Fibroblast of lung (primary cell): ENCODE measurements at regions not wholly inside any gene's neighbourhood (a gene's known extent, or its start where the extent isn't known, plus 50 kb on each side); places are given as distances from the start of the nearest gene placed in this dataset.

ENCODE experiments used
- DNase-seq, 2 donors: peaks; one replicate each; pipeline versions ENCODE4 v3.0.0 to v3.0.0-alpha.2; 2010; ENCODE audit warnings: low read depth in 2 of 2
- H2AFZ ChIP-seq: 2 replicates; pipeline ENCODE4 v1.5.1; 2012; ENCODE audit warnings: low read length, control low read depth, inconsistent platforms
- H3K27ac ChIP-seq: 2 replicates; pipeline ENCODE4 v1.5.1; 2011; ENCODE audit warnings: low read length, control low read depth; ENCODE audit not compliant: insufficient read depth
- H3K27me3 ChIP-seq: 2 replicates; pipeline ENCODE4 v1.5.1; 2011; ENCODE audit warnings: mild to moderate bottlenecking, low read length; ENCODE audit not compliant: control insufficient read depth, insufficient read depth
- H3K36me3 ChIP-seq: 2 replicates; pipeline ENCODE4 v1.5.1; 2011; ENCODE audit warnings: low read length; ENCODE audit not compliant: control insufficient read depth, insufficient read depth
- H3K4me1 ChIP-seq: 2 replicates; pipeline ENCODE4 v1.5.1; 2011; ENCODE audit warnings: low read length; ENCODE audit not compliant: control insufficient read depth, insufficient read depth; ENCODE audit errors: extremely low read depth
- H3K4me2 ChIP-seq: 2 replicates; pipeline ENCODE4 v1.5.1; 2011; ENCODE audit warnings: low read length, control low read depth; ENCODE audit not compliant: insufficient read depth; ENCODE audit errors: extremely low read depth
- H3K4me3 ChIP-seq, 4 experiments: fragments of 200-600 bp in 1 of 4; sonication (generic) in 1 of 4; replicated peaks in 1 of 4; 2 replicates each; pipeline ENCODE4 v1.5.1; 2011 to 2016; ENCODE audit warnings: low read length in 4 of 4, low read depth in 3 of 4, mild to moderate bottlenecking in 3 of 4, control low read depth in 2 of 4, inconsistent platforms in 1 of 4, mixed read lengths in 1 of 4; ENCODE audit not compliant: insufficient read depth in 1 of 4; ENCODE audit errors: control extremely low read depth in 1 of 4
- H3K79me2 ChIP-seq: 2 replicates; pipeline ENCODE4 v1.5.1; 2012; ENCODE audit warnings: mild to moderate bottlenecking, low read length, inconsistent platforms; ENCODE audit not compliant: control insufficient read depth, insufficient read depth
- H3K9ac ChIP-seq: 2 replicates; pipeline ENCODE4 v1.5.1; 2011; ENCODE audit warnings: mild to moderate bottlenecking, low read length, control low read depth; ENCODE audit not compliant: insufficient read depth
- H3K9me3 ChIP-seq: 2 replicates; pipeline ENCODE4 v1.5.1; 2012; ENCODE audit warnings: low read depth, low read length; ENCODE audit not compliant: control insufficient read depth, insufficient read depth
- H4K20me1 ChIP-seq: 2 replicates; pipeline ENCODE4 v1.5.1; 2011; ENCODE audit warnings: low read length; ENCODE audit not compliant: control insufficient read depth, insufficient read depth; ENCODE audit errors: extremely low read depth
- EZH2 ChIP-seq: IDR thresholded peaks from 2 replicates; pipeline ENCODE4 v1.5.1; 2012; ENCODE audit warnings: low read length, control low read depth, mild to moderate bottlenecking; ENCODE audit errors: missing control alignments
- TF ChIP-seq, protein P1 (sequence below), 2 donors: IDR thresholded peaks in 1 of 2; conservative IDR thresholded peaks in 1 of 2; 1 replicate in 1 of 2; 2 replicates in 1 of 2; pipeline ENCODE4 v1.5.1; 2011 to 2012; ENCODE audit warnings: low read length in 2 of 2, control low read depth in 1 of 2, inconsistent platforms in 1 of 2, low read depth in 1 of 2, mild to moderate bottlenecking in 1 of 2

- no peak overlapping the region for H3K4me3 ChIP-seq
- no peak overlapping the region for H3K9ac ChIP-seq
- H3K4me2 ChIP-seq: no peak overlapping the region
- H3K27ac ChIP-seq: no peak overlapping the region
- no peaks in the 10 kb centered on the region for H4K20me1 ChIP-seq
- H3K27me3 ChIP-seq: no peaks in the 10 kb centered on the region
- TF ChIP-seq EZH2: no peak
- TF ChIP-seq, protein P1, sequence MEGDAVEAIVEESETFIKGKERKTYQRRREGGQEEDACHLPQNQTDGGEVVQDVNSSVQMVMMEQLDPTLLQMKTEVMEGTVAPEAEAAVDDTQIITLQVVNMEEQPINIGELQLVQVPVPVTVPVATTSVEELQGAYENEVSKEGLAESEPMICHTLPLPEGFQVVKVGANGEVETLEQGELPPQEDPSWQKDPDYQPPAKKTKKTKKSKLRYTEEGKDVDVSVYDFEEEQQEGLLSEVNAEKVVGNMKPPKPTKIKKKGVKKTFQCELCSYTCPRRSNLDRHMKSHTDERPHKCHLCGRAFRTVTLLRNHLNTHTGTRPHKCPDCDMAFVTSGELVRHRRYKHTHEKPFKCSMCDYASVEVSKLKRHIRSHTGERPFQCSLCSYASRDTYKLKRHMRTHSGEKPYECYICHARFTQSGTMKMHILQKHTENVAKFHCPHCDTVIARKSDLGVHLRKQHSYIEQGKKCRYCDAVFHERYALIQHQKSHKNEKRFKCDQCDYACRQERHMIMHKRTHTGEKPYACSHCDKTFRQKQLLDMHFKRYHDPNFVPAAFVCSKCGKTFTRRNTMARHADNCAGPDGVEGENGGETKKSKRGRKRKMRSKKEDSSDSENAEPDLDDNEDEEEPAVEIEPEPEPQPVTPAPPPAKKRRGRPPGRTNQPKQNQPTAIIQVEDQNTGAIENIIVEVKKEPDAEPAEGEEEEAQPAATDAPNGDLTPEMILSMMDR (conservative IDR thresholded peaks at IDR 0.05 in 1 of 2, IDR thresholded peaks at IDR 0.05 in 1 of 2; ENCODE audit: low read depth in 1 of 2, low read length in 2 of 2): no peak
- no peaks in the 10 kb centered on the region for H3K79me2 ChIP-seq
- H3K9me3 ChIP-seq: no peaks in the 10 kb centered on the region
- no peaks in the 10 kb centered on the region for H3K4me1 ChIP-seq
- H3K36me3 ChIP-seq: no peaks in the 10 kb centered on the region
- H2AFZ ChIP-seq: no peak overlapping the region
- peak in 1 of 2 donors; percentile 40 for DNase-seq
Observed at GRCh38 chr12:97745406-97746101, 282.9 kb downstream of the RMST start.

DNA sequence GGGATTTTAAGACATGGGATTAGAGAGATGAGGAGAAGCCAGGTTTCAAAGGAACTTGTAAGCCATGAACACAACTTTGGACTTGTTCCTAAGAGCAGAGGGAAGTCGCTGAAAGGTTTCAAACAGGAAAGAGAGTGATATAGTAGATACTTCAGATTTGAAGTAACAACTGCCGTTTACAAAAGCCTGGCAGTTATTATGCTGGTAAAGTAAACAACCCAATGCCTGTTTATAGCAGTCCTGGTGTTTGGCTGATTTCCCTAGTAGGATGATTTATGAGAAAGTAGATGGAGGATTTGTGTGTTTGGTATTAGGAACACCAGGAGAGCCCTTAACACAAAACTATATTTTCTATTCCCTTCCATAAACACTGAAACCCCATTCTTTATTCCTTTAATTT, 285.7 kb downstream of the RMST start:
- Histone ChIP-seq H3K4me1 (no peaks in the 10 kb centered on the region), H3K27me3 (no peaks in the 10 kb centered on the region), H3K36me3 (no peaks in the 10 kb centered on the region), H3K9me3 (no peaks in the 10 kb centered on the region), H3K27ac (no peak overlapping the region), H2AFZ (no peak overlapping the region), H3K79me2 (no peaks in the 10 kb centered on the region), H4K20me1 (no peaks in the 10 kb centered on the region), H3K4me3 (no peak overlapping the region), H3K9ac (no peak overlapping the region), H3K4me2 (no peak overlapping the region)
- no peak for DNase-seq
- no peak for TF ChIP-seq EZH2
- TF ChIP-seq, protein P1 (conservative IDR thresholded peaks at IDR 0.05 in 1 of 2, IDR thresholded peaks at IDR 0.05 in 1 of 2; ENCODE audit: low read depth in 1 of 2, low read length in 2 of 2): no peak

- Histone ChIP-seq H3K4me1 (no peaks in the 10 kb centered on the region), H3K36me3 (no peaks in the 10 kb centered on the region), H3K9me3 (no peaks in the 10 kb centered on the region), H3K79me2 (no peaks in the 10 kb centered on the region), H3K9ac (no peak overlapping the region), H3K4me2 (no peak overlapping the region), H3K27ac (no peak overlapping the region), H2AFZ (no peak overlapping the region), H3K27me3 (no peaks in the 10 kb centered on the region), H4K20me1 (no peaks in the 10 kb centered on the region), H3K4me3 (no peak overlapping the region)
- DNase-seq: no peak
- TF ChIP-seq, protein P1 (conservative IDR thresholded peaks at IDR 0.05 in 1 of 2, IDR thresholded peaks at IDR 0.05 in 1 of 2; ENCODE audit: low read depth in 1 of 2, low read length in 2 of 2): no peak
- TF ChIP-seq EZH2: no peak
Observed at GRCh38 chr12:97751704-97752103, 289.1 kb downstream of the RMST start.
